LNCaP clone FGC (cell line): ENCODE measurements at regions not wholly inside any gene's neighbourhood (a gene's known extent, or its start where the extent isn't known, plus 50 kb on each side); places are given as distances from the start of the nearest gene placed in this dataset.

ENCODE experiments used
- DNase-seq: peaks from one replicate; pipeline ENCODE4 v3.0.0-alpha.2; 2011; ENCODE audit warnings: low read depth
- H3K4me3 ChIP-seq: 2 replicates; pipeline ENCODE4 v1.5.1; 2011; ENCODE audit warnings: mild to moderate bottlenecking, low read depth, low read length, control low read depth
- CTCF ChIP-seq: IDR thresholded peaks from 2 replicates; pipeline ENCODE4 v1.5.1; 2012; ENCODE audit warnings: mild to moderate bottlenecking; ENCODE audit not compliant: control insufficient read depth, insufficient read depth; ENCODE audit errors: extremely low read depth

GRCh38 chr14:45709541-45709940 is 456.5 kb upstream of the MIS18BP1 start:
- TF ChIP-seq CTCF, result no peak
- DNase-seq, result no peak
- no peak overlapping the region for H3K4me3 ChIP-seq

- peak; percentile 44 for DNase-seq
- H3K4me3 ChIP-seq, result no peak overlapping the region
- no peak for TF ChIP-seq CTCF
Measured at GRCh38 chr14:45705940-45706534, 453.0 kb upstream of the MIS18BP1 start.

- H3K4me3 ChIP-seq, result no peak overlapping the region
- no peak for TF ChIP-seq CTCF
- no peak for DNase-seq
Measured at GRCh38 chr14:45699471-45699870, 446.5 kb upstream of the MIS18BP1 start.

GRCh38 chr14:45698462-45699134 is 445.6 kb upstream of the MIS18BP1 start:
- no peak for TF ChIP-seq CTCF
- no peak for DNase-seq
- no peak overlapping the region for H3K4me3 ChIP-seq

- no peak overlapping the region for H3K4me3 ChIP-seq
- no peak for TF ChIP-seq CTCF
- no peak for DNase-seq
Measured at GRCh38 chr14:45686771-45687170, 433.8 kb upstream of the MIS18BP1 start.

GRCh38 chr14:45680531-45680930 is 427.5 kb upstream of the MIS18BP1 start:
- no peak for TF ChIP-seq CTCF
- H3K4me3 ChIP-seq, result no peak overlapping the region
- no peak for DNase-seq

GRCh38 chr14:45679853-45680252 is 426.9 kb upstream of the MIS18BP1 start:
- TF ChIP-seq CTCF, result no peak
- no peak for DNase-seq
- no peak overlapping the region for H3K4me3 ChIP-seq
